Stimulated activated CD8-positive, alpha-beta memory T cell treated with anti-CD3 and anti-CD28 coated beads, Interleukin-2, amount 100 ng/mL, for 1 hour (primary cell): ENCODE measurements at regions not wholly inside any gene's neighbourhood (a gene's known extent, or its start where the extent isn't known, plus 50 kb on each side); places are given as distances from the start of the nearest gene placed in this dataset.

ENCODE experiments used
- DNase-seq, 2 donors: peaks; one replicate each; pipeline ENCODE4 v3.0.0-alpha.2; 2020; ENCODE audit warnings: low read depth in 2 of 2

GRCh38 chr15:95995375-95996168 is 334.9 kb upstream of the NR2F2 start:
- no peak for DNase-seq

- no peak for DNase-seq
Observed at GRCh38 chr15:95996494-95996893, 334.0 kb upstream of the NR2F2 start.

GRCh38 chr15:95998935-95999334 is 331.6 kb upstream of the NR2F2 start:
- DNase-seq: no peak

- DNase-seq: no peak
Observed at GRCh38 chr15:96002890-96003859, 327.3 kb upstream of the NR2F2 start.

- DNase-seq: no peak
Observed at GRCh38 chr15:96005906-96006305, 324.6 kb upstream of the NR2F2 start.

- DNase-seq: no peak
Observed at GRCh38 chr15:96011136-96011535, 319.4 kb upstream of the NR2F2 start.

- no peak for DNase-seq
Observed at GRCh38 chr15:96014939-96015338, 315.6 kb upstream of the NR2F2 start.

GRCh38 chr15:96019114-96019513 is 311.4 kb upstream of the NR2F2 start:
- DNase-seq: no peak

GRCh38 chr15:96020133-96020532 is 310.4 kb upstream of the NR2F2 start:
- no peak for DNase-seq

GRCh38 chr15:96020797-96021196 is 309.7 kb upstream of the NR2F2 start:
- no peak for DNase-seq

GRCh38 chr15:96023081-96023480 is 307.4 kb upstream of the NR2F2 start:
- DNase-seq: no peak

GRCh38 chr15:96027501-96027900 is 303.0 kb upstream of the NR2F2 start:
- no peak for DNase-seq

GRCh38 chr15:96028620-96029019 is 301.9 kb upstream of the NR2F2 start:
- no peak for DNase-seq

GRCh38 chr15:96029172-96029571 is 301.3 kb upstream of the NR2F2 start:
- no peak for DNase-seq

- no peak for DNase-seq
Observed at GRCh38 chr15:96031426-96032110, 298.9 kb upstream of the NR2F2 start.

GRCh38 chr15:96035091-96035490 is 295.4 kb upstream of the NR2F2 start:
- no peak for DNase-seq

GRCh38 chr15:96035635-96036034 is 294.9 kb upstream of the NR2F2 start:
- no peak for DNase-seq

GRCh38 chr15:96037584-96037983 is 292.9 kb upstream of the NR2F2 start:
- no peak for DNase-seq

GRCh38 chr15:96038131-96038530 is 292.4 kb upstream of the NR2F2 start:
- DNase-seq: no peak

GRCh38 chr15:96038650-96039049 is 291.9 kb upstream of the NR2F2 start:
- no peak for DNase-seq

- no peak for DNase-seq
Observed at GRCh38 chr15:96041982-96042733, 288.3 kb upstream of the NR2F2 start.
